MCF 10A (cell line): ENCODE measurements at regions not wholly inside any gene's neighbourhood (a gene's known extent, or its start where the extent isn't known, plus 50 kb on each side); places are given as distances from the start of the nearest gene placed in this dataset.

ENCODE experiments used
- BruUV-seq: library from RNA; stranded (reverse); fragments of 400-500 nt; replicated peaks from 2 replicates; lab custom pipeline; 2021; lab: Mats Ljungman, UMichigan
- CTCF ChIA-PET: fragments of 300-600 bp; sonication (Branson Sonifier 250); formaldehyde crosslinking; extraction: SDS; loops from one replicate; lab custom pipeline; 2021; ENCODE audit warnings: antibody characterized with exemption, inconsistent platforms; lab: Yijun Ruan, JAX
- POLR2A ChIA-PET: fragments of 300-600, 350-650 bp; sonication (Branson Sonifier 250); formaldehyde crosslinking; extraction: SDS; loops from one replicate; lab custom pipeline; 2020; ENCODE audit warnings: antibody characterized with exemption, inconsistent platforms; lab: Yijun Ruan, JAX
- DNase-seq: peaks from one replicate; pipeline ENCODE4 v3.0.0-alpha.2; 2018; ENCODE audit not compliant: unreplicated experiment
- H3K27ac Mint-ChIP-seq: one replicate; pipeline ENCODE4 v1.8.0; 2022; ENCODE audit warnings: mild to moderate bottlenecking, low read depth, mixed read lengths; ENCODE audit not compliant: unreplicated experiment
- H3K27me3 Mint-ChIP-seq: one replicate; pipeline ENCODE4 v1.8.0; 2022; ENCODE audit warnings: mixed read lengths; ENCODE audit not compliant: insufficient read depth, unreplicated experiment
- H3K36me3 Mint-ChIP-seq: one replicate; pipeline ENCODE4 v1.8.0; 2022; ENCODE audit warnings: mild to moderate bottlenecking, moderate library complexity, mixed read lengths; ENCODE audit not compliant: insufficient read depth, unreplicated experiment
- H3K4me1 Mint-ChIP-seq: one replicate; pipeline ENCODE4 v1.8.0; 2022; ENCODE audit warnings: mixed read lengths; ENCODE audit not compliant: insufficient read depth, unreplicated experiment
- H3K4me3 Mint-ChIP-seq: one replicate; pipeline ENCODE4 v1.8.0; 2022; ENCODE audit warnings: mild to moderate bottlenecking, moderate library complexity, mixed read lengths; ENCODE audit not compliant: unreplicated experiment
- H3K9me3 Mint-ChIP-seq: one replicate; pipeline ENCODE4 v1.8.0; 2022; ENCODE audit warnings: mixed read lengths; ENCODE audit not compliant: unreplicated experiment
- CTCF ChIP-seq: fragments of 200-600 bp; IDR thresholded peaks from one replicate; pipeline ENCODE4 v1.8.0; 2022; ENCODE audit warnings: antibody characterized with exemption, mild to moderate bottlenecking; ENCODE audit not compliant: unreplicated experiment
- intact Hi-C: fragments of 100-400 bp; cut with micrococcal nuclease; formaldehyde crosslinking; loops from 2 replicates; pipeline ENCODE4 v1.14.1; 2022

DNA sequence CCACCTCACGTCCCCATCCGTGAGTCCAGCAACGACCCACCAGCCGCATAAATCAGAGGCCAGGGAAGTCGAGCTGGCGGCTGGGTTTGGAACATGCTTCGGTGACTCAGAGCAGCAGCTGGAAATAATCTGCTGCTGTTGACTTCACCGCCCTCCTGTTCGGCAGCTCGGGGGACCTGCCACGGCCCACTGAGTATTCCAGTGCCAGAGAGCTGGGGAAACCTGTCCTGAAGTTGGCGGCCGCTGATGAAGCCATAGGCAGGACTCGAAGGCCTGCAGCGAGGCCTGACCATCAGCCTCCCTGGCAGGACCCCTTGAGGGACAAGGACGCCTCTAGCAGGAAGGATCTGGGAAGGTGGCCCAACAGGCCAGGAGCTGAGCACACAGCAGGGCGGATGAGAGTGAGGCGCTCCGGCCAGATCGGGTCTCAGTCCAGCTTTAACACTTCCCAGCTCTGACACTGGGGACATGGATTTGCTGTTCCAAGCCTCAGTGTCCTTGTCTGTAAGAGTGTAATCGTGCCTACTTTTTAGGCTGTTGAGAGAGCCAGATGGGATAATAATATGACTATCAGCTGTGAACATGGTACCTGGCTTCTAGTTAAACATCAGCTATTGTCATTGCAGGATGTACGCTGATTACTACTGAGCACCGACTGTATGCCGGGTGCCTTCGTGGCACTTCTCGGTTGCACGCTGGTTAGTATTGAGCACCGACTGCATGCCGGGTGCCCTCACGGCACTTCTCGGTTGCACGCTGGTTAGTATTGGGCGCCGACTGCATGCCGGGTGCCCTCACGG, 50.4 kb upstream of the CIBAR2 start:
- no peaks in the 10 kb centered on the region for H3K9me3 Mint-ChIP-seq
- no peak overlapping the region for H3K27ac Mint-ChIP-seq
- no peak for TF ChIP-seq CTCF
- DNase-seq: no peak
- ChIA-PET CTCF (interaction anchor here (0.6 to 1.2 kb wide), 2 partner anchors 43 to 47 kb away, joined by 3 to 5 read pairs; no protein-coding TSS in a partner anchor), POLR2A (interaction anchor here (0.7 kb wide), 1 partner anchor 13 kb away, joined by 3 read pairs; no protein-coding TSS in a partner anchor)
- H3K4me1 Mint-ChIP-seq: peaks cover 8% of the 10 kb centered on the region
- H3K36me3 Mint-ChIP-seq: peaks cover 5% of the 10 kb centered on the region
- intact Hi-C loops: no loop called here
- BruUV-seq: no TSS peak
- H3K4me3 Mint-ChIP-seq: no peak overlapping the region
- H3K27me3 Mint-ChIP-seq: peaks cover 8% of the 10 kb centered on the region

DNA sequence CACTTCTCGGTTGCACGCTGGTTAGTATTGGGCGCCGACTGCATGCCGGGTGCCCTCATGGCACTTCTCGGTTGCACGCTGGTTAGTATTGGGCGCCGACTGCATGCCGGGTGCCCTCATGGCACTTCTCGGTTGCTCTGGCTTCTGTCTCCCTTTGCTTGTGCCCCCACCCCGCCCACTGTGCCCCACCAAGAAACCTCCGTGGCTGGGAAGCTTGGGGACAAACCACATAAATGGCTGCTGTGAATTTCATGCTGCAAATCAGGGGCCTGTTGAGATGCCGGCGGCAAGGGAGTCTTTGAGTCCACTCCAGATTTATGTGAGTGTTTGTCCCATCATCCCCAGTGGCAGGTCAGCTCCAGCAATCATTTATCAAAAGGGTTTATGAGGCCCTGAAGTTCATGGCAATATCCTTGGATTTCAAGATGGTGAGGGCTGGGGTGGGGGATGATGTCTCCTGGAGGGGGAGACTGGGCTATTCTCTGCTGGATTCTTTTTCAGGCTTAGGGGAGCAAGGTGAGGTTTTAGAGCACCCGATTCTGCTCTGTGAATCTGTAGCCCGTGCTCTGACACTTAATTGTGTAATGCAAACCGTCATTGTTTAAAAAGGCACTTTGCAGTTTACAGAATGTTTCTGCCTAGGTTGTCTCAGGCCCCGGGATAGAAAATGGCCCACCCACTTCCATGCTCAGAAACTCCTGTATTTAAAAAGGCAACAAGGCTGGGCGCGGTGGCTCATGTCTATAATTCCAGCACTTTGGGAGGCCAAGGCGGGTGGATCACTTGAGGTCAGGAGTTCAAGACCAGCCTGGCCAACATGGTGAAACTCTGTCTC, 51.2 kb upstream of the CIBAR2 start:
- ChIA-PET CTCF (interaction anchor here (1.2 kb wide), 1 partner anchor 48 kb away, joined by 5 read pairs; no protein-coding TSS in a partner anchor), POLR2A (no interaction called here)
- Mint-ChIP-seq H3K36me3 (peaks cover 5% of the 10 kb centered on the region), H3K27ac (no peak overlapping the region), H3K4me1 (peaks cover 8% of the 10 kb centered on the region), H3K4me3 (no peak overlapping the region), H3K9me3 (no peaks in the 10 kb centered on the region), H3K27me3 (no peaks in the 10 kb centered on the region)
- DNase-seq: no peak
- TF ChIP-seq CTCF: no peak
- BruUV-seq: no TSS peak
- intact Hi-C loops: no loop called here

DNA sequence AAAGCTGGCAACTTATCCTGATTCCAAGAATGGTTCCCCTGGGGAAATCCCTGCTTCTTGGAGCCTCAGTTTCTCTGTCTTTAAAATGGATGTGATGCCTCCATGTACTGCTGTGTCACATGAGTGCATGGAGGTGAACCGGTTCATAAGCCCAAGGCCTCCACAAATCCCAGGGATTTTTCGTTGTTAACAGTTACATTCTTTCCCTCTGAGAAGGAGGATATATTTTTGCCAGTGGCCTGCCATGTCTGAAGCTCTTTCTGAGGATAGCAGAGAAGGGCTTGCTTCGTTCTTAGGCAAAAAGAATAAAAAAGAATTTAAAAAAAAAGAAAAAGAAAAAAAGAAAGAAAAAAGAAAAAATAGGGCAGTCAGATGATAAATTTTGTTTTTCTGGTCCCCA, 52.2 kb upstream of the CIBAR2 start:
- POLR2A ChIA-PET: no interaction called here
- no peak for TF ChIP-seq CTCF
- Mint-ChIP-seq H3K36me3 (peaks cover 5% of the 10 kb centered on the region), H3K4me3 (no peak overlapping the region), H3K27me3 (no peaks in the 10 kb centered on the region), H3K9me3 (no peaks in the 10 kb centered on the region), H3K27ac (no peak overlapping the region), H3K4me1 (peaks cover 8% of the 10 kb centered on the region)
- no TSS peak for BruUV-seq
- DNase-seq: no peak
- intact Hi-C loops: no loop called here
- CTCF ChIA-PET: no interaction called here
